G401.6 (cell line): ENCODE measurements at regions not wholly inside any gene's neighbourhood (a gene's known extent, or its start where the extent isn't known, plus 50 kb on each side); places are given as distances from the start of the nearest gene placed in this dataset.

ENCODE experiments used
- FAIRE-seq: peaks from 2 replicates; lab custom pipeline; 2012; peaks lifted over from hg19 to GRCh38; lab: Jason Lieb, UNC

GRCh38 chr1:235025422-235025984, 103.1 kb downstream of the TOMM20 start:
- no peak for FAIRE-seq

GRCh38 chr1:235024711-235025421, 103.8 kb downstream of the TOMM20 start:
- no peak for FAIRE-seq

- FAIRE-seq, result no peak
Measured at GRCh38 chr1:235023711-235024439, 104.8 kb downstream of the TOMM20 start.

- FAIRE-seq, result no peak
Measured at GRCh38 chr1:235022981-235023710, 105.5 kb downstream of the TOMM20 start.

GRCh38 chr1:235022341-235022980, 106.2 kb downstream of the TOMM20 start:
- FAIRE-seq, result no peak

- FAIRE-seq, result no peak
Measured at GRCh38 chr1:235021815-235022214, 106.8 kb downstream of the TOMM20 start.

- FAIRE-seq, result no peak
Measured at GRCh38 chr1:235021321-235021720, 107.3 kb downstream of the TOMM20 start.

- no peak for FAIRE-seq
Measured at GRCh38 chr1:235019961-235020360, 108.7 kb downstream of the TOMM20 start.

- FAIRE-seq, result no peak
Measured at GRCh38 chr1:235019471-235019870, 109.2 kb downstream of the TOMM20 start.

- FAIRE-seq, result no peak
Measured at GRCh38 chr1:235018720-235019444, 109.8 kb downstream of the TOMM20 start.

GRCh38 chr1:235018161-235018560, 110.5 kb downstream of the TOMM20 start:
- no peak for FAIRE-seq

- FAIRE-seq, result no peak
Measured at GRCh38 chr1:235017719-235018118, 110.9 kb downstream of the TOMM20 start.

- no peak for FAIRE-seq
Measured at GRCh38 chr1:235017191-235017590, 111.4 kb downstream of the TOMM20 start.

- no peak for FAIRE-seq
Measured at GRCh38 chr1:235015291-235015985, 113.2 kb downstream of the TOMM20 start.

- FAIRE-seq, result no peak
Measured at GRCh38 chr1:235014756-235015155, 113.9 kb downstream of the TOMM20 start.

GRCh38 chr1:235013512-235013911, 115.1 kb downstream of the TOMM20 start:
- FAIRE-seq, result no peak

- FAIRE-seq, result no peak
Measured at GRCh38 chr1:235012436-235013210, 116.0 kb downstream of the TOMM20 start.

GRCh38 chr1:235011599-235012435, 116.8 kb downstream of the TOMM20 start:
- no peak for FAIRE-seq

- FAIRE-seq, result no peak
Measured at GRCh38 chr1:235011064-235011598, 117.5 kb downstream of the TOMM20 start.
